A204.1 (cell line): ENCODE measurements at regions not wholly inside any gene's neighbourhood (a gene's known extent, or its start where the extent isn't known, plus 50 kb on each side); places are given as distances from the start of the nearest gene placed in this dataset.
"Not testable (repeated sequence)": the region's sequence is repeated elsewhere in the genome, so short reads cannot be mapped to it uniquely, and the experiment has no call there.

ENCODE experiments used
- FAIRE-seq: peaks from 2 replicates; lab custom pipeline; 2012; peaks lifted over from hg19 to GRCh38; lab: Jason Lieb, UNC

DNA sequence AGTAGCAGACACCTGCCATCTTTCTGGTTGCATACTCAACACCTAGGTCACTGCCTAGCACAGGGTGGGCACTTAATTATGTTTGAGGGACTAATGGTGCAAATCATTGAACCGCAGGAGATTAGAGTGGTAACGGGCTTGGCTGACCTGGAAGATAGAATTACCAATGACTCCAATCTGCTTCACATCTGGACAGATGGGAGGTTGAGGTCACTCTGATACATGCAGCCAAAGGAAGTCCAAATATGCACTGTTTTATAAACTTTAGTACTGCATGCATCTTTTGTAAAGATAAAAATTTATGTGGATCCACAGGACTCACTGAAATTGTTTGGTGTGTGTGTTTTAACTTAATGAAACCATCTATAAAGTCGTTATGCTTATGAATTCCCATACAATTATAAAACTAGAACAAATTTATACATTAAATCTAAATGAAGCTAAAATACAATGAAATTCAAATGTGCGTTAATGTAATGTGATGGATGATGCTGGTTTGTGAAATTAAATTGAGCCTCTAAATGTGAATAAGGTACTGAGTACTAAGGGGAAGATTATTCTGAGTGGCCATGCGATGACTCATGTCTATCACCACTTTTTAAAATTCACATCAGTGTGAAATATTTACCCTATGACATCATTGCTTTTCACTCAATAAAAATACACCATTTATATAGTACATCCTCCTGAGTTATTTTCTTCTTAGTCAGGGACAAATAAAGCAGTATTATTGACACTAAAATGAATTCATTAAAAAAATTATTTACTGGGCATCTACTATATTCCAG, 224.7 kb upstream of the FAM78B start:
- no peak for FAIRE-seq

DNA sequence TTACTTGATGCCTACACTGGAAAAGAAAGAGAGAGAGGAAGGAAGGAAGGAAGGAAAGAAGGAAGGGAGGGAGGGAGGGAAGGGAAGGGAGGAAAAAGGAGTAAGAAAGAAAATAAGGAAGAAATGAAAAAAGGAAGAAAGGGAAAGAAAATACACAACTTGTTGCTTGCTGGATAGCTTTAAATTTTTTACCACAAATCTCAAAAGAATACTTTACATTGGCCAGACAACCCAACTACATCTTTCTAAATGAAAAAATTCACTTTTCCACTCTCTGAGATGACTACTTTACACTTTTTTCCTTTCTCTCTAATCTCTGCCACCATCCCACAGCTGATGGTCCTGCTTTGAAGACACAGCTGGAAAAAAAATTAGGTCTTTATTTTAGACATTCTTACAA, 228.9 kb upstream of the FAM78B start:
- no peak for FAIRE-seq

DNA sequence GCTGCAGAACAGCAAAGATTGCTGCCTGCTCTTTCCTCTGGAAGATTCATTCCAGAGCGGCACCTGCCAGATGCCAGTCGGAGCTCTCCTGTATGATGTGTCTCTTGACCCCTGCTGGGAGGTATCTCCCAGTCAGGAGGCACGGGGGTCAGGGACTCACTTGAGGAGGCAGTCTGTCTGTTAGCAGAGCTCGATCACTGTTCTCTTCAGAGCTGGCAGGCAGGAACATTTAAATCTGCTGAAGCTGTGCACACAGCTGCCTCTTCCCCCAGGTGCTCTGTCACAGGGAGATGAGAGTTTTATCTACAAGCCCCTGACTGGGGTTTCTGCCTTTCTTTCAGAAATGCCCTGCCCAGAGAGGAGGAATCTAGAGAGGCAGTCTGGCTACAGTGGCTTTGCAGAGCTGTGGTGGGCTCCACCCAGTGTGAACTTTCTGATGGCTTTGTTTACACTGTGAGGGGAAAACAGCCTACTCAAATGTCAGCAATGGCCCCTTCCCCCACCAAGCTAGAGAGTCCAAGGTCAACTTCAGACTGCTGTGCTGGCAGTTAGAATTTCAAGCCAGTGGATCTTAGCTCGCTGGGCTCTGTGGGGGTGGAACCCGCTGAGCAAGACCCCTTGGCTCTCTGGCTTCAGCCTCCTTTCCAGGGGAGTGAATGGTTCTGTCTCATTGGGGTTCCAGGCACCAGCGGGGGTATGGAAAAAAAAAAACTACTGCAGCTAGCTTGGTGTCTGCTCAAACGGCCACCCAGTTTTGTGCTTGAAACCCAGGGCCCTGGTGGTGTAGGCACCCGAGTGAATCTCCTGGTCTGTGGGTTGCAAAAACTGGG, 242.7 kb upstream of the FAM78B start:
- not testable (repeated sequence) for FAIRE-seq

DNA sequence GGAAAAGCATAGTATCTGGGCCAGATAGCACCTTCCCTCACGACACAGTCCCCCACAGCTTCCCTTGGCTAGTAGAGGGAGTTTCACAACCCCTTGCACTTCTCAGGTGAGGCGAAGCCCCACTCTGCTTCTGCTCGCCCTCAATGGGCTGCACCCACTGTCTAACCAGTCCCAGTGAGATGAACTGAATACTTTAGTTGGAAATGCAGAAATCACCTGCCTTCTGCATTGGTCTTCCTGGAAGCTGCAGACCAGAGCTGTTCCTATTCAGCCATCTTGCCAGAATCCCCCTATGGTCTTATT, 243.2 kb upstream of the FAM78B start:
- no peak for FAIRE-seq

DNA sequence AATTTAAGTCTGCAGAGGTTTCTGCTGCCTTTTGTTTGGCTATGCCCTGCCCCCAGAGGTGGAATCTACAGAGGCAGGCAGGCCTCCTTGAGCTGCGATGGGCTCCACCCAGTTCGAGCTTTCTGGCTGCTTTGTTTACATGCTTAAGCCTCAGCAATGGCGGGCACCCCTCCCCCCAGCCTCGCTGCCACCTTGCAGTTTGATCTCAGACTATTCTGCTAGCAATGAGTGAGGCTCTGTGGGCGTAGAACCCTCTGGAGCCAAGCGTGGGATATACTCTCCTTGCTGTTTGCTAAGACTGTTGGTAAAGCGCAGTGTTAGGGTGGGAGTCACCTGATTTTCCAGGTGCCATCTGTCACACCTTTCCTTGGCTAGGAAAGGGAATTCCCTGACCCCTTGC, 250.0 kb upstream of the FAM78B start:
- not testable (repeated sequence) for FAIRE-seq

DNA sequence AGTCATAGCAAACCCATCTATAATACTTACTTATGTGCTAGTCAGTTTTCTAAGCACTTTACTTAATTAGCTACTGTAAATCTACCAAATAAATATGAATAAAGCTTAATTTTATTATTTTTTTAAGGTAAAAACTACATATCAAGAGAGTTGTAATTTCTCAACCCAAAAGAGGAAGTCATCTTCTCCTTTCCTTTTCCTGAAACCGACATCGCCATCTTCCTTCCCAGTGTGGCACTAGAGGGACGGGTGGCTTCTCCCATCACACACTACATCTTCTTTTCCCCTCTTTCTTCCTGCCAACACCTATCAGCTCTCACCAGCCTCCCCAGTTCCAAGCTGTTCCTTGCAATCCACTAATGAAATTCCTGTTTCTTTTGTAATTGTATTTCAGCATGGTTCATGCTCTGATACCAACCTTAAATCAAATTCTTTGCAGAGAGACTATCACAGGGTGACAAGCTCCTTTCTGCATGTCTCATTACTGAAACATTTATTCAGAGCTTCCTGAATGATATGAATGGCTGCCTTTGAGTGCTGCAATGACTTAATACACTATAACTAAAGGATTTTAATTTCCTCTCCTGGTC, 251.6 kb upstream of the FAM78B start:
- FAIRE-seq = no peak

DNA sequence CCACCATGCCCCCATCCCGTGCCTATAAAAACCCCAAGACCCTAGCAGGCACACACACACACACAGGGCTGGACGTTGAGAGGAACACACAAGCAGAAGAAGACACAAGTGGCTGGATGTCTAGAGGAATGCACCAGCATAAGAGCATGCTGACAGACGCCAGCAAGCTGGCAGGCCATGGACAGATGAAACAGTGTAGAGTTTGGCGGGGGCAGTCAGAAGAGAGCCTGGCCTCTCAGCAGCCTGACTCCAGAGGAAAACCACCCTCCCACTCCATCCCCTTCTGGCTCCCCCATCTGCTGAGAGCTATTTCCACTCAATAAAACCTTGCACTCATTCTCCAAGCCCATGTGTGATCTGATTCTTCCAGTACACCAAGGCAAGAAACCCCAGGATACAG, 255.8 kb upstream of the FAM78B start:
- FAIRE-seq = not testable (repeated sequence)

DNA sequence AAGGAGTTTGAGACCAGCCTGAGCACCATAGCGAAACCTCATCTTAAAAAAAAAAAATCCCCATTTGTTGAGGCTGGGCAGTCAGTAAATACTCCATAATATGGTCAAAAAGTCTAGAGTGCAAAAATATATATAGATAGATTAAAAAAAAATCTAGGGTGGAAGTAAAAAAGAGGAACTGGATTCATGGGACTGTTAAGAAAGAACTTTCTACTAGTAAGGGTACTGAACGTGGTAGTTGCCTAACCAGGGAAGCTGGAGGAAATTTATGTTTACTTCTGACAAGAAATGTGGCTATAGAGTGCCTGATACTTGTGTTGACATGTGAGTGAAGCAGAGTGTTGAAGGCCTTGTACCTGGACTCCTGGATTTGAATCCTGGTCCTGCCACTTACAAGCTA, 265.9 kb upstream of the FAM78B start:
- FAIRE-seq = no peak

DNA sequence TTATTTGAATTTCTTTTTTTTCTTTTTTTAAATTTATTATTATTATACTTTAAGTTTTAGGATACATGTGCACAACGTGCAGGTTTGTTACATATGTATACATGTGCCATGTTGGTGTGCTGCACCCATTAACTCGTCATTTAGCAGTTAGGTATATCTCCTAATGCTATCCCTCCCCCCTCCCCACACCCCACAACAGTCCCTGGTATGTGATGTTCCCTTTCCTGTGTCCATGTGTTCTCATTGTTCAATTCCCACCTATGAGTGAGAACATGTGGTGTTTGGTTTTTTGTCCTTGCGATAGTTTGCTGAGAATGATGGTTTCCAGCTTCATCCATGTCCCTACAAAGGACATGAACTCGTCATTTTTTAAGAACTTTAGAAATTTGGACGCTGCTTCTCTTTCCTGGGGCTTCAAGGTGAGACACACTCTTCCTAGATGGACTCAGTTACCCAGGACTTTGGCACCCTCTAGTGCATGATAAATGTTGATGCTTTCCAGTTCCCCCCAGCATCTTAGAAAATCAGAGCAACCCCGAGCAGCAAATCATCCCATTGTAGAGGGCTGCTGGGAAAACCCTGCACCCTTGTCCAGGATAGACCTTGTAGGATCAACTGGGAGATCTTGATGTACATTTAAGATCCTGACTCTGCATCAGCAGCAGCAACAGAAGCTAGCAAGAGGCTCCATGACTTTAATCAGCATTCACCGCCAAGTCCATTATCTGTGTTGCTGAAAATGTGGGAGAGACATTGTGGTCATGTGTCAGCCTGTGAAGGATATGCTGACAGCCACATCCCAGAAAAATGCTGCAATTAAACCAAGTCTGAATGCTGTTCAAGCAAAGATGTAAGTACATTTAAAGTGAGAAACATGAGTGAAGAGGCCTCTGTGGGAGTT, 266.9 kb upstream of the FAM78B start:
- not testable (repeated sequence) for FAIRE-seq

DNA sequence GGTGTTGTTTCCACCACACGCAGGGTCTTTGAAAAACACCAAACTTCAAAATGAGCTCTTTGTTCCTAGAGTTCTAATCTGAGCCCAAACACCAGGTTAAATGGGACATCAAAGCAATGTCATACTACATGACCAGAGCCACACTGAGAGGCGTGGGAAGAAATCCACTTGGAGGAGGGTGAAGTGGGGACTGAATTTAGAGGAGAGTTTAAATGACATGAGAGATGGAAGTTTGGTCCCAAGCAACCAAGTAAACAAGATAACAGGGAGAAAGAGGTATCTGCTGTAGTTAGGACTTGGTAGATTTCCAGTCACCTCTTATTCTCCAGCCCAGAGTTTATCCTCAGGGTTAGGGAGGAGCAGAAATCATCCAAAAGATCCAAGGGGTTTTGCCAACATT, 290.9 kb upstream of the FAM78B start:
- no peak for FAIRE-seq

DNA sequence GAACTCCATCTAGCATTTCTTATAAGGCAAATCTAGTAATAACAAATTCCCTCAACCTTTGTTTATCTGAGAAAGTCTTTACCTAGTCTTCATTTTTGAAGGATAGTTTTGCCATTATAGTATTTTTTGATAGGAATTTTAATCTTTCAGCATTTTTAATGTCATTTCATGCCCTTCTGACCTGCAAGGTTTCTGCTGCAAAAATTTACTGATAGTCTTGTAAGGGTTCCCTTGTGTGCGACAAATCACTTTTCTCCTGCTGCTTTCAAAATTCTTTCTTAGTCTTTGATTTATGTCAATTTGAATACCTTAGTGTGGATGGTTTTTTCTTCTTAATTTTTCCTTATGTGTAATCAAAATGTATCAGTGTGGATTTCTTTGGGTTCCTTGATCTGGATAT, 297.5 kb upstream of the FAM78B start:
- no peak for FAIRE-seq

DNA sequence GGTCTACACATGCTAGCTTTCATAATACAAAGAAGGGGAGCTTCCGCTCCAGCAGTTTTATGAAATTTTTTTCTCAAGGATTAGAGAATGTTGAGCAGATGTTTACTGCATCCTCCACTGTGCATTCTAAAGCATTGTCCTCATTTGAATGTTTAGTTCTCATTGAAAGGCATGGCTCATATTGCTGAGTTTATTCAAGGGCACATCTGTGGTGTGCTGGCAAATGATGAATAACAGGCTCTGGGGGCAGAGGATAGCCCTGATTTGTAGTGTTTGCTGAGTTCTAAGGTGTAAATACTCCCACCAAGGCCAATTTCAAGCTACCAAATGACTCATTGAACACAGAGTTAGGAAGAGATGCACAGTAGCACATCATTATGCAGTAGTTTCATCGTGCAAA, 303.2 kb upstream of the FAM78B start:
- no peak for FAIRE-seq

DNA sequence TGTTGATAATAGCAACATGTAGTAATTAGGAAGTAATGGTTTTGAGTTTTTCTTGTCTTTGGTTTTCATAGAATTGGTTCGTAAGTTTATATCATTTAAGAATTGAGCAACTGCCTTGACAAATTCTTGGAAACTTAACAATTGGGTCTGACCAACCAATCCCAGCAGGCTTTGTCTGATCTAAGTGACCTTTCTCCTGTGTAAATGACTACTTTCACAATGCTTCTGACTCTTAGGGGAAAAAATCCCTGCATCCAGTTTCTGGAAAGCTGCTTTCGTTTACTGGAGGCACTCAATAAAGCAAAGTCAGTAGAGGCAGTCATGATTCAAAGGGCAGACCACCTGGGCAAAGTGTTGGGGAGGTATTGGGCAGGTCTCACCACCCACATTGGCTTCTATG, 303.6 kb upstream of the FAM78B start:
- no peak for FAIRE-seq

DNA sequence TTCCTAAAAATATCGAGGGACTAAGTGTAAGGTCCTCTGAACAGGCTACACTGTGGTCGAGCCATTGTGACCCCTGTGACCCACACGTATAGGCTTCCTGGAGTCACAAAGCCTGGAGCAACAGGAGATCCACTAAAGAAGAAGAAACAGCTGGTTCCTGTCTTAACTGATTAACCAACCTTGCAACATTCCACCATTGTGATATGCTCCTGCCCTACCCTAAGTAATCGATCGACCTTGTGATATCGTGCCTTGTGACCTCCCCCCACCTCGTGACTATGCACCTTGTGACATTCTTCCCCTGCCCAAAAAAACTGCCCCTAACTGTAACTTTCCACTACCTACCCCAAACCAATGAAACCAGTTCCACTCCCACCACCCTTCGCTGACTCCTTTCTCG, 304.6 kb upstream of the FAM78B start:
- no peak for FAIRE-seq

DNA sequence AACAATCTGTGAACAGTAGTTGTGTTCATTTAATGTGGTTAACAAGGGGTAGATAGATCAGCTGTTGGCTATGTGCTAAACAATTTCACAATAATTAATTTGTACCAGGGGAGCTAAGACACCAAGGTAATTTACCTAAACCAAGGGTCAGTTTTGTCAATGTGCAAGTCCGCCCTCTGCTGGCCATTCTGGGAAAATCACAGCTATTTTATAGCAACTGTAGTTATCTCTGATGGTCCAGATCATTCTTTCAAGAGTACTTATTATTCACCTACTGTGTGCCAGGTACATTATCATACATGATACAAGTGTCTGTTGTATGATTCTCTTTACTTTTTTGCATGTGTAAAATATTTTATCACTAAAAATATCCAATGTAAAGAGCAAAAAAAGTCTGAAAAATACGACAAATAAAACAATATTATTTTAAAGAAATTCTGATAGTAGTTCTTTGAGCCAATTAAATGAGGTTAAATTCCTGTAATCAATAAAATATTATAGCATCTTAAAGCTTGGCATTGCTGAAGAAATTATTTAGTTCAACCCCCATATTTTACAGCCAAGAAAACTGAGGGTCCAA, 312.3 kb upstream of the FAM78B start:
- FAIRE-seq = peak; percentile 48

DNA sequence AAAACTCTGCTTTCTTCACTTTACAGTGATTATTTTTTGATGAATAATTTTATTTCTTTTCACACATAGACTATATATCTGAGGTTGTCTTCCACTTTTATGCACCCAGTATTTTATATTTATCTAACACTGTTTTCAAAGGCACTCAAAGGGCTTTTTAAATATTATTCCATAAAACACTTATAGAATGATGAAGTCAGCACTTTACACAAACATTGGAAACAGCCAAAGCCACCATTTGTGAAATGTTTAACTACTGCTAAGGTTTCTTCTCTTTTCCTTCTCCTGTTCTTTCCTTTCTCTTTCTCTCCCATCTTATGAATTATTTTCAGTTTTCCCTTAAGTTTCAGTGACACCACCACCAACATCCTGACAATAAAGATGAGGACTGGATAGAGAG, 317.7 kb upstream of the FAM78B start:
- FAIRE-seq = no peak

DNA sequence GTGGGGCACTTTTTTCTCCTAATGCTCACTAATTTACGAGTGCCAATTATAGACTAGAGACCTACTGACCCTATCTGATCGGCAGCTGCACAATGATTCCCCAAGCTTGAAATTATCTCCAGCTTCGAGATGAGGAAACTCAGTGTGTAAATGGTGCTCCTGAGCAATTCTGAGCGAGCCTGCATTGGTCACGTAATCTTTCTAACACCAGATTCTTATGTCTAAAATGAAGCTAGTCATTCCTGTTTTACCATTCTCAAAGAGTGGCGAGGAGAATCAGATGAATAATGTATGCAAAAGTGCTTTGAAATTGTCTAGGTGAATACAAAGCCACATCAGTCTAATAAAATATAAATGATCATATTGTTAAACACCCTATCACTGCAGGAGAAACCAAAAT, 318.1 kb upstream of the FAM78B start:
- FAIRE-seq = no peak

DNA sequence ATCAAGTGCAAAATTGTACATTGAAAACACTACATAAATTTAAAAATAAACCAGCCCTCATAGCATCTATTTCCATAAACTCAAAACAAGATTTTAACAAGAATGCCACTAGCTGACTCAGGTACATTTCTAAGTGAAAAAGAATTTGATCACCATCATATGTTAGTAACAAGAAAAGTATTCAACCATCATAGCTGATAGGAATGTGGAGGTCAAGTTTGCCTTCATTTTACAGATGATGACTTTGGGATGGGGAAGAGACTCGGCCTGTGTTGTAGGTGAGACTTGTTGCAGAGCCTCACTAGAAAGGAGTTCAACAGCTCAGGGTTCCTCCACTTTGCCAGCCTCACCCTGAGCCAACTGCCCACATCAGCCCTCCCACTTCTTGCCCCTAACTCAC, 318.8 kb upstream of the FAM78B start:
- no peak for FAIRE-seq

DNA sequence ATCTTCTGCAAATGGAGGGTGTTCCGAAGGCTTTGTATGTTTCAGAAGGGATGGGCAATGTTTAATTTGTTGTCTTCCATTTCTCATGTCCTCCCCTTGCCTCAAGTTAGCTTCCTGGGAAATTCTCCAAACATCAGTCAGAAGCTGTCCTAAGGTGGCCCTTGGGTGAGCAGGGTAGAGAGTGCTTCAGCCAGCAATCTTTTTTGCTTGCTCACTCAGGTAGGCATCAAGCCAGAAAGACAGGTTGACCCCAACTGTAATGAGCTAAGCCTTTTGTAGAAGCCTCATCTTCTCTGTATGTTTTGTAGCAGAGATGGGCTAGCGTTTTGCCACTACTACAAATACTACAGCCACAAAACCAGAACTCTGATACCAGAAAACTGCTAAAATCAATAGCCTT, 321.5 kb upstream of the FAM78B start:
- no peak for FAIRE-seq

DNA sequence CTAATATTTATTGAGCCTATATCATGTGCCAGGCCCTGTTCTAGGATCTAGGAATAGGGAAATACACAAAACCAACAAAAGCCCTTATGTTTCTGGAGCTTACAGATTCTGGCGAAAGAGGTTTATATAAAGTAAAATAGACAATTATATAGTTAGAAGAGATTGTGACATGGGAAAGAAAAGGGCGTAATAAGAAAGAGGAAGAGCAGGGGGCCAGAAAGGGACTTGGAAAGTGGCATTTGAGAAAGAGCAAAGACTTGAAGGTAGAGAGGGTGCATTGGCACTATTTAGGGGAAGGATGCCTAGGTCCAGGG, 322.5 kb upstream of the FAM78B start:
- no peak for FAIRE-seq

DNA sequence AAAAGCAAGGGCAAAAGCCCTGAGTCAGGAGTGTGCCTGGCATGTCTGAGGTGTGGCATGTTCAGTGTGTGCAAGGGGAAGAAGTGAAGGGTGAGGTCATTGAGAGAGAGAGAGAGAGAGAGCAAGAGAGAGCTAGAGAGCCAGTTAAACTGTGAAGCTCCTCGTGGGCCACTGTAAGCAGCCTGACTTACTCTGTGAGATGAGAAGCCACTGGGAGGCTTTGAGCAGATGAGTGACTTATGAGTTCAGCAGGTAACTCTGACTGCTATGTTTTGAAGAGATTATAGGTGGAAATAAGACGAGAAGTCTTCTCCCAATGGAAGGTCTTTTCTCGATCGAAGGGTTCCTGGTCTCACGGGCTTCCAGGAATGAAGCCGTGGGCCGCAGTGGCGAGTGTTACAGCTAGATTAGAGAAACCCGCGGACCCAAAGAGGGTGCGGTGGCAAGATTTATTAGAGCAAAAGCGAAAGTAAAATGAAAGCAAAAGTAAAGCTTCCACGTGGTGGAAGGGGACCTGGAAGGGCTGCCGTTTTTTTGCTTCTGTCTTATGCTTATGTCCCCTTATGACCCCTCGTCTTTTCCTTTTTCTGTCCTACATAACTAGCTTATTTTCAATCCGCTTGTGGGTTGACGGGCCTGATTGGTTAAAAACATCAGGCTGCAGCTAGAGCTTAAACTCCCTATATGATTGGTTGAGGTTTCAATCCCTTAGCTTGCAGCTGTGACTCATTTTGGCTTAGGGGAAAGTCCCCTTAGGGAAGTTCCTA, 323.1 kb upstream of the FAM78B start:
- FAIRE-seq = no peak
